HEK293T (cell line): ENCODE measurements at regions not wholly inside any gene's neighbourhood (a gene's known extent, or its start where the extent isn't known, plus 50 kb on each side); places are given as distances from the start of the nearest gene placed in this dataset.

Source experiments
- ARNT ChIP-seq: fragments of 450-650 bp; IDR thresholded peaks from 2 replicates; pipeline ENCODE4 v1.6.1; 2017; ENCODE audit warnings: mild to moderate bottlenecking
- BHLHE40 ChIP-seq: fragments of 450-650 bp; IDR thresholded peaks from 2 replicates; pipeline ENCODE4 v1.6.1; 2016; ENCODE audit warnings: mild to moderate bottlenecking, moderate library complexity, borderline replicate concordance
- FOXA1 ChIP-seq: fragments of 450-650 bp; IDR thresholded peaks from 2 replicates; pipeline ENCODE4 v1.6.1; 2016; ENCODE audit warnings: mild to moderate bottlenecking
- HDGF ChIP-seq: fragments of 450-650 bp; IDR thresholded peaks from 2 replicates; pipeline ENCODE4 v1.6.1; 2017; ENCODE audit warnings: antibody characterized with exemption, borderline replicate concordance
- NFRKB ChIP-seq: fragments of 450-650 bp; IDR thresholded peaks from 2 replicates; pipeline ENCODE4 v1.6.1; 2016; ENCODE audit warnings: mild to moderate bottlenecking, moderate library complexity
- SP1 ChIP-seq: fragments of 450-650 bp; IDR thresholded peaks from 2 replicates; pipeline ENCODE4 v1.6.1; 2017

GRCh38 chr7:9407816-9408215 is 974.4 kb downstream of the NXPH1 start:
- TF ChIP-seq BHLHE40 (no peak), HDGF (no peak), ARNT (no peak), SP1 (no peak), NFRKB (no peak), FOXA1 (no peak)
